ENCODE measurements at regions not wholly inside any gene's neighbourhood (a gene's known extent, or its start where the extent isn't known, plus 50 kb on each side); places are given as distances from the start of the nearest gene placed in this dataset.

- peaks cover 25% of the 10 kb centered on the region for H3K4me1 Mint-ChIP-seq (ENCODE audit: unreplicated experiment)
- H3K9me3 Mint-ChIP-seq: no peaks in the 10 kb centered on the region
- H3K27me3 Mint-ChIP-seq: peaks cover 4% of the 10 kb centered on the region
- H3K36me3 Mint-ChIP-seq: no peaks in the 10 kb centered on the region
- peak overlapping the region; percentile 3 for H3K27ac Mint-ChIP-seq
- H3K4me3 Mint-ChIP-seq: no peak overlapping the region
- TF ChIP-seq CTCF (conservative IDR thresholded peaks at IDR 0.05): no peak
- no peak for DNase-seq (ENCODE audit: extremely low spot score, unreplicated experiment)
Measured at GRCh38 chr4:138832563-138832962, 183.0 kb upstream of the NOCT start.

- Mint-ChIP-seq H3K4me3 (no peak overlapping the region), H3K27me3 (peaks cover 3% of the 10 kb centered on the region), H3K27ac (no peak overlapping the region), H3K36me3 (no peaks in the 10 kb centered on the region), H3K4me1 (ENCODE audit: unreplicated experiment) (peaks cover 27% of the 10 kb centered on the region), H3K9me3 (no peaks in the 10 kb centered on the region)
- DNase-seq (ENCODE audit: extremely low spot score, unreplicated experiment): no peak
- TF ChIP-seq CTCF (conservative IDR thresholded peaks at IDR 0.05): no peak
Measured at GRCh38 chr4:138831948-138832347, 183.6 kb upstream of the NOCT start.

GRCh38 chr4:138828926-138829325 is 186.7 kb upstream of the NOCT start:
- no peaks in the 10 kb centered on the region for H3K36me3 Mint-ChIP-seq
- H3K4me3 Mint-ChIP-seq: no peak overlapping the region
- peaks cover 3% of the 10 kb centered on the region for H3K27me3 Mint-ChIP-seq
- DNase-seq (ENCODE audit: extremely low spot score, unreplicated experiment): no peak
- TF ChIP-seq CTCF (conservative IDR thresholded peaks at IDR 0.05): no peak
- no peaks in the 10 kb centered on the region for H3K9me3 Mint-ChIP-seq
- peaks cover 26% of the 10 kb centered on the region for H3K4me1 Mint-ChIP-seq (ENCODE audit: unreplicated experiment)
- H3K27ac Mint-ChIP-seq: no peak overlapping the region

- Mint-ChIP-seq H3K36me3 (no peaks in the 10 kb centered on the region), H3K27ac (no peak overlapping the region), H3K27me3 (no peaks in the 10 kb centered on the region), H3K4me3 (no peak overlapping the region), H3K4me1 (ENCODE audit: unreplicated experiment) (peaks cover 26% of the 10 kb centered on the region), H3K9me3 (no peaks in the 10 kb centered on the region)
- DNase-seq (ENCODE audit: extremely low spot score, unreplicated experiment): no peak
- no peak for TF ChIP-seq CTCF (conservative IDR thresholded peaks at IDR 0.05)
Measured at GRCh38 chr4:138826754-138827153, 188.8 kb upstream of the NOCT start.

GRCh38 chr4:138826322-138826721 is 189.3 kb upstream of the NOCT start:
- H3K4me3 Mint-ChIP-seq: no peak overlapping the region
- no peak for TF ChIP-seq CTCF (conservative IDR thresholded peaks at IDR 0.05)

GRCh38 chr4:138821331-138821730 is 194.2 kb upstream of the NOCT start:
- Mint-ChIP-seq H3K4me1 (ENCODE audit: unreplicated experiment) (peaks cover 27% of the 10 kb centered on the region), H3K9me3 (no peaks in the 10 kb centered on the region), H3K27ac (no peak overlapping the region), H3K36me3 (peaks cover 5% of the 10 kb centered on the region), H3K27me3 (peaks cover 10% of the 10 kb centered on the region), H3K4me3 (no peak overlapping the region)
- TF ChIP-seq CTCF (conservative IDR thresholded peaks at IDR 0.05): no peak
- no peak for DNase-seq (ENCODE audit: extremely low spot score, unreplicated experiment)

More at GRCh38 chr4:138826322-138826721, 189.3 kb upstream of the NOCT start:
- H3K36me3 Mint-ChIP-seq: no peaks in the 10 kb centered on the region
- H3K9me3 Mint-ChIP-seq: no peaks in the 10 kb centered on the region
- H3K4me1 Mint-ChIP-seq (ENCODE audit: unreplicated experiment): peaks cover 26% of the 10 kb centered on the region
- DNase-seq (ENCODE audit: extremely low spot score, unreplicated experiment): no peak
- H3K27me3 Mint-ChIP-seq: no peaks in the 10 kb centered on the region
- no peak overlapping the region for H3K27ac Mint-ChIP-seq

All from type B pancreatic cell (in vitro differentiated cells).